GM12878 (cell line): ENCODE measurements at regions not wholly inside any gene's neighbourhood (a gene's known extent, or its start where the extent isn't known, plus 50 kb on each side); places are given as distances from the start of the nearest gene placed in this dataset.

Source experiments
- E2F8 ChIP-seq: fragments of 450-650 bp; IDR thresholded peaks from 2 replicates; pipeline ENCODE4 v1.6.1; 2018; ENCODE audit warnings: mild to moderate bottlenecking, low read depth, moderate library complexity; ENCODE audit not compliant: partially characterized antibody
- RUNX3 ChIP-seq: IDR thresholded peaks from 2 replicates; pipeline ENCODE4 v1.6.1; 2012; ENCODE audit warnings: low read length, inconsistent platforms
- ZBTB33 ChIP-seq: fragments of 450-650 bp; IDR thresholded peaks from 2 replicates; pipeline ENCODE4 v1.6.1; 2017; ENCODE audit warnings: mild to moderate bottlenecking
- ZBTB40 ChIP-seq: fragments of 450-650 bp; IDR thresholded peaks from 2 replicates; pipeline ENCODE4 v1.6.1; 2016; ENCODE audit warnings: mild to moderate bottlenecking, moderate library complexity, borderline replicate concordance
- ZNF24 ChIP-seq: fragments of 450-650 bp; IDR thresholded peaks from 2 replicates; pipeline ENCODE4 v1.6.1; 2017; ENCODE audit warnings: antibody characterized with exemption, mild to moderate bottlenecking

GRCh38 chr2:154533300-154533940 lies 165.1 kb upstream of the KCNJ3 start (continued):
- TF ChIP-seq ZBTB33 (no peak), E2F8 (no peak), RUNX3 (no peak), ZBTB40 (no peak), ZNF24 (no peak)
